IgD-negative memory B cell (primary cell): ENCODE measurements at regions not wholly inside any gene's neighbourhood (a gene's known extent, or its start where the extent isn't known, plus 50 kb on each side); places are given as distances from the start of the nearest gene placed in this dataset.
"Not testable (repeated sequence)": the region's sequence is repeated elsewhere in the genome, so short reads cannot be mapped to it uniquely, and the experiment has no call there.

ENCODE experiments used
- H3K27ac Mint-ChIP-seq, 3 donors: one replicate each; pipeline ENCODE4 v1.8.0; 2020 to 2022; ENCODE audit warnings: mild to moderate bottlenecking in 3 of 3, mixed read lengths in 3 of 3, moderate library complexity in 1 of 3
- H3K27me3 Mint-ChIP-seq: one replicate; pipeline ENCODE4 v1.8.0; 2021; ENCODE audit warnings: mixed read lengths
- H3K36me3 Mint-ChIP-seq: one replicate; pipeline ENCODE4 v1.8.0; 2020; ENCODE audit warnings: mild to moderate bottlenecking, mixed read lengths
- H3K4me1 Mint-ChIP-seq, 3 donors: one replicate each; pipeline ENCODE4 v1.8.0; 2020 to 2022; ENCODE audit warnings: mixed read lengths in 3 of 3, mild to moderate bottlenecking in 1 of 3
- H3K4me3 Mint-ChIP-seq, 4 donors: one replicate each; pipeline ENCODE4 v1.8.0; 2020 to 2022; ENCODE audit warnings: mild to moderate bottlenecking in 4 of 4, mixed read lengths in 4 of 4, moderate library complexity in 3 of 4
- H3K9me3 Mint-ChIP-seq, 3 donors: one replicate each; pipeline ENCODE4 v1.8.0; 2020 to 2021; ENCODE audit warnings: mixed read lengths in 3 of 3, mild to moderate bottlenecking in 1 of 3

- H3K27ac Mint-ChIP-seq, result no peak overlapping the region
- no peaks in the 10 kb centered on the region for H3K9me3 Mint-ChIP-seq
- H3K27me3 Mint-ChIP-seq, result peaks cover 5% of the 10 kb centered on the region
- no peaks in the 10 kb centered on the region for H3K36me3 Mint-ChIP-seq
- no peaks in the 10 kb centered on the region for H3K4me1 Mint-ChIP-seq
- no peak overlapping the region for H3K4me3 Mint-ChIP-seq
Observed at GRCh38 chr10:25105262-25105661, 69.5 kb upstream of the GPR158 start.

GRCh38 chr10:25105743-25106260, 69.0 kb upstream of the GPR158 start:
- Mint-ChIP-seq H3K27me3 (peaks cover 5% of the 10 kb centered on the region), H3K4me1 (no peaks in the 10 kb centered on the region), H3K36me3 (no peaks in the 10 kb centered on the region), H3K9me3 (no peaks in the 10 kb centered on the region), H3K27ac (no peak overlapping the region), H3K4me3 (no peak overlapping the region)

DNA sequence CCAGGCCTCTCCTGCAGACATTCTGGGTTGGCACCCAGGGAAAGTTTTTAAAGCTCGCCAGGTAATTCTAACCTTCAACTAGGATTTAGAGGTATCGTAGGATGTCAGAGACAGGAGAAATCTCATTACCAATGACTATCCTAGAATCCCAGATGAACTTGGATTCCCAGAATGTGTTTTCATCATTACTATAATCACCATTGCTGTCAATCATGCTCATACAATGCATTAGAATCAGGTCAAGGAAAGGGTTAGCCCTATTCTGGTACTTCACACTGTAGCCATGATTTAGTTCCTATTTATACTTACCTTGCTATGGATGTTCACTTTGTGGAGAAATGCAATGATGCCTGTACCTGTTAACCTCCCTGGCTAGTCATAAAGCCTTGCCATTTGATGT, 67.0 kb upstream of the GPR158 start:
- no peak overlapping the region for H3K27ac Mint-ChIP-seq
- no peaks in the 10 kb centered on the region for H3K36me3 Mint-ChIP-seq
- no peaks in the 10 kb centered on the region for H3K9me3 Mint-ChIP-seq

GRCh38 chr10:25109896-25110295, 64.9 kb upstream of the GPR158 start:
- not testable (repeated sequence) for H3K9me3 Mint-ChIP-seq, H3K27me3 Mint-ChIP-seq, H3K27ac Mint-ChIP-seq, H3K36me3 Mint-ChIP-seq, H3K4me1 Mint-ChIP-seq, H3K4me3 Mint-ChIP-seq

More for the DNA sequence above, 67.0 kb upstream of the GPR158 start:
- Mint-ChIP-seq H3K4me1 (no peaks in the 10 kb centered on the region), H3K4me3 (no peak overlapping the region), H3K27me3 (peaks cover 4% of the 10 kb centered on the region)

- peaks cover 14% of the 10 kb centered on the region for H3K27me3 Mint-ChIP-seq
- H3K36me3 Mint-ChIP-seq, result no peaks in the 10 kb centered on the region
- H3K9me3 Mint-ChIP-seq, result no peaks in the 10 kb centered on the region
- no peak overlapping the region for H3K4me3 Mint-ChIP-seq
- peaks cover 0 to 6% (median 0%) of the 10 kb centered on the region in 3 donors for H3K4me1 Mint-ChIP-seq
- no peak overlapping the region for H3K27ac Mint-ChIP-seq
Observed at GRCh38 chr10:25112016-25112415, 62.8 kb upstream of the GPR158 start.

DNA sequence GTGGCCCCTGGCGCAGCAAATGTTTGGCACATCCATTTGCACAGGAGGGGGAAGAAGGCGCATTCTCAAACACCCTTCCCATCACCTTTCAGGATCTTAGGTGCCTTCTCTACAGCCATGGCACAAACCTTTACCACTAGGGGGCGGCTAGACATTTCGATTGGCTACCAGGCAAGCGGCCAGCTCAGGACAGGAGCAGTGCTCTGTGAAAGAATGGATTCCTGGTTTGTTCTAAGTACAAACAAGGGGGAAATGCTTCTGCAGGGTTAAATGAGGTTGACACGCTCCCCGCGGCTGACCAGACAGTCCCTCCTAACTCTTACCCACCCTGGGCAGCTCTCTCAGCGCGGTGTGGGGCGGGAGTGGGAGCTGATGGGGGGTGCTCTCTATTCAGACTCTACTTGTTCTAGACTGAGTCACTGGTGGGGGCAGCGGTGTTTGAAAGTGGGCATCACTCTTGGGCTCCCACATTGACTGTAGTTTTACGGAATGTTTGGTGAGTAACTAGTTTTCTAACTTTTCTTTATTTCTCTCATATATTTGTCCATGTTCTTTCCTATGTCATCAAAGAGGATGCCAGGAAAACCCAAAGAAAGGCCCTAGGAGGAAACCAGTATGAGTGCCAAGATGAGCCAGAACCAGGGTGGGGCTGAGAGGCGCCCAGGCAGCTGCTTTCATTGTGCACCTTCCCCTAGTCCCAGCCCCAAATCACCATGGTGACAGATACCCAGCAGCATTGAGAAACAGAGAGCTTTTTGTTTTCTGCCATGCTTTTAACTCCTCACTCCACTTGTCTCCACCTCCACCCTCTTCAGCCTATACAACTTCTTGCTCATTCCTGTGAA, 61.4 kb upstream of the GPR158 start:
- no peaks in the 10 kb centered on the region for H3K36me3 Mint-ChIP-seq
- peaks cover 14% of the 10 kb centered on the region for H3K27me3 Mint-ChIP-seq
- H3K4me3 Mint-ChIP-seq, result no peak overlapping the region
- H3K4me1 Mint-ChIP-seq, result peaks cover 0 to 6% (median 0%) of the 10 kb centered on the region in 3 donors
- H3K9me3 Mint-ChIP-seq, result no peaks in the 10 kb centered on the region
- H3K27ac Mint-ChIP-seq, result no peak overlapping the region

GRCh38 chr10:25114036-25114411, 60.8 kb upstream of the GPR158 start:
- H3K4me1 Mint-ChIP-seq, result peaks cover 0 to 6% (median 0%) of the 10 kb centered on the region in 3 donors
- no peak overlapping the region for H3K27ac Mint-ChIP-seq
- H3K4me3 Mint-ChIP-seq, result no peak overlapping the region
- H3K36me3 Mint-ChIP-seq, result no peaks in the 10 kb centered on the region
- H3K27me3 Mint-ChIP-seq, result peaks cover 14% of the 10 kb centered on the region
- H3K9me3 Mint-ChIP-seq, result no peaks in the 10 kb centered on the region

DNA sequence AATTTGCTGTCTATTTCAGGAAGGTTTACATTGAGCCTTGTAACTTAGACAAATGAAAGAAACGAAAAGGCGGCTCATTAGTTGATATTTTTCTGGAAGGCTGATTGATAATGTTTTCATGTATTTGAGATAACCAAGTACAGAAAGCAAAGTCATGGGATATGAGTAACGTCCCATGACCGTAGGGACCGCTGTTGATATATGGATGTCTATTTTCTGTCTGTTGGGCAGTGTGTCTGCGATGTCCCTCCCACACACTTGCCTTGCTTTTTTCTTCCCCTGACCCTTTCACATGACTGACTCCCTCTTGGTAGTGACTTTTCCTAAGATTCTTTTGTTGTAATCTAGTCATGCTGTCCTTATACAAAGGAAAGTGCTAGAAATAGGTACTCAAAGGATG, 57.0 kb upstream of the GPR158 start:
- Mint-ChIP-seq H3K9me3 (no peaks in the 10 kb centered on the region), H3K4me3 (no peak overlapping the region), H3K27ac (no peak overlapping the region), H3K36me3 (no peaks in the 10 kb centered on the region), H3K27me3 (peaks cover 12% of the 10 kb centered on the region), H3K4me1 (peaks cover 0 to 6% (median 0%) of the 10 kb centered on the region in 3 donors)

DNA sequence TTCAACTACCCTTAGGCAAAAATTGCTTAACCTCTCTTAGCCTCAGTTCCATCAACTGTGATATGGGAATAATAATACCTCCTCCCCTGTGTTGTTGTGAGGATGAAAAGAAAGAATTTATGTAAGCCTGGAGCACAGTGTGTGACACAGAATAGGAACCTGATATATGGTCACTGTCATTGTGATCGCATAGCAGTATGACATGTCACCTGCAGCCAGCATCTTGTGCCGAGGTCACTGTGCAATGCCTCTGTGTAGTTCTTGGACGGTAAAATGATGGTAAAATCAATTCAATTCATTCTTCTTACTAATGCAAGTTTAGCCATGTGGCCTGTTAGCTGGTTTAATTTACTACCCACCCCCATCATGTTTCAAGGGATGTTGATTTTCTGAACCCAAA, 54.6 kb upstream of the GPR158 start:
- H3K4me3 Mint-ChIP-seq, result no peak overlapping the region
- no peak overlapping the region for H3K27ac Mint-ChIP-seq

More for the DNA sequence above, 54.6 kb upstream of the GPR158 start:
- Mint-ChIP-seq H3K36me3 (no peaks in the 10 kb centered on the region), H3K9me3 (peaks cover 0 to 4% (median 0%) of the 10 kb centered on the region in 3 donors), H3K4me1 (peaks cover 0 to 6% (median 0%) of the 10 kb centered on the region in 3 donors), H3K27me3 (peaks cover 5% of the 10 kb centered on the region)
